Endothelial cell of umbilical vein (primary cell): ENCODE measurements at regions not wholly inside any gene's neighbourhood (a gene's known extent, or its start where the extent isn't known, plus 50 kb on each side); places are given as distances from the start of the nearest gene placed in this dataset.

ENCODE experiments used
- BruUV-seq: library from RNA; stranded (reverse); fragments of 400-500 nt; replicated peaks from 2 replicates; lab custom pipeline; 2021; lab: Mats Ljungman, UMichigan
- CTCF ChIA-PET: fragments of 300-600, 350-600 bp; sonication (Branson Sonifier 250); formaldehyde crosslinking; loops from one replicate; lab custom pipeline; 2021; ENCODE audit warnings: antibody characterized with exemption, inconsistent platforms; lab: Charles Lee
- POLR2A ChIA-PET: fragments of 300-600, 350-600 bp; sonication (Branson Sonifier 250); formaldehyde crosslinking; loops from one replicate; lab custom pipeline; 2021; ENCODE audit warnings: antibody characterized with exemption, inconsistent platforms; lab: Charles Lee
- DNase-seq: peaks from one replicate; pipeline ENCODE4 v3.0.0-alpha.2; 2011; ENCODE audit warnings: low read depth, low spot score
- FAIRE-seq: peaks from 2 replicates; lab custom pipeline; 2011; peaks lifted over from hg19 to GRCh38; lab: Jason Lieb, UNC
- H2AFZ ChIP-seq: 2 replicates; pipeline ENCODE4 v1.6.0; 2012; ENCODE audit warnings: low read depth, low read length, control low read depth, inconsistent platforms
- H3K27ac ChIP-seq: 2 replicates; pipeline ENCODE4 v1.5.1; 2011; ENCODE audit warnings: low read depth, mild to moderate bottlenecking, control low read depth, low read length, moderate library complexity; ENCODE audit not compliant: insufficient read depth
- H3K27me3 ChIP-seq, 2 experiments: 2 replicates each; pipeline versions ENCODE4 v1.6.0 to v1.6.1; 2011; ENCODE audit warnings: low read length in 2 of 2, mixed read lengths in 1 of 2; ENCODE audit not compliant: control insufficient read depth in 2 of 2, insufficient read depth in 2 of 2
- H3K36me3 ChIP-seq, 2 experiments: 2 replicates in 1 of 2; 3 replicates in 1 of 2; pipeline ENCODE4 v1.5.1; 2011; ENCODE audit warnings: low read length in 2 of 2, mild to moderate bottlenecking in 1 of 2, moderate library complexity in 1 of 2; ENCODE audit not compliant: control insufficient read depth in 2 of 2, insufficient read depth in 2 of 2; ENCODE audit errors: extremely low read depth in 1 of 2
- H3K4me1 ChIP-seq: 3 replicates; pipeline ENCODE4 v1.5.1; 2011; ENCODE audit warnings: mild to moderate bottlenecking, low read length; ENCODE audit not compliant: control insufficient read depth, insufficient read depth; ENCODE audit errors: extremely low read depth
- H3K4me2 ChIP-seq: 2 replicates; pipeline ENCODE4 v1.6.1; 2011; ENCODE audit warnings: low read length, control low read depth, mixed read lengths; ENCODE audit not compliant: insufficient read depth
- H3K4me3 ChIP-seq, 3 experiments: fragments of 200-600 bp in 1 of 3; sonication (generic), shearing (Covaris generic) in 1 of 3; replicated peaks in 1 of 3; 2 replicates each; pipeline ENCODE4 v1.5.1; 2011 to 2016; ENCODE audit warnings: control low read depth in 3 of 3, low read length in 3 of 3, mild to moderate bottlenecking in 2 of 3, inconsistent platforms in 1 of 3, low read depth in 1 of 3, moderate library complexity in 1 of 3; ENCODE audit not compliant: insufficient read depth in 1 of 3
- H3K79me2 ChIP-seq: 2 replicates; pipeline ENCODE4 v1.6.0; 2012; ENCODE audit warnings: low read length, inconsistent platforms; ENCODE audit not compliant: control insufficient read depth, insufficient read depth
- H3K9ac ChIP-seq: replicated peaks from 2 replicates; pipeline ENCODE3; 2011; ENCODE audit warnings: low read length, control low read depth; ENCODE audit not compliant: insufficient read depth; ENCODE audit errors: extremely low read depth
- H3K9me1 ChIP-seq: replicated peaks from 3 replicates; pipeline ENCODE4 v1.6.0; 2011; ENCODE audit warnings: mild to moderate bottlenecking, low read length; ENCODE audit not compliant: control insufficient read depth, insufficient read depth; ENCODE audit errors: extremely low read depth
- H3K9me3 ChIP-seq: replicated peaks from 2 replicates; pipeline ENCODE4 v1.5.1; 2012; ENCODE audit warnings: low read length, inconsistent platforms; ENCODE audit not compliant: control insufficient read depth, insufficient read depth
- H4K20me1 ChIP-seq: replicated peaks from 2 replicates; pipeline ENCODE3; 2011; ENCODE audit warnings: mild to moderate bottlenecking, low read length; ENCODE audit not compliant: control insufficient read depth, insufficient read depth; ENCODE audit errors: extremely low read depth
- FOS ChIP-seq: IDR thresholded peaks from 2 replicates; pipeline ENCODE4 v1.6.1; 2011; ENCODE audit warnings: mild to moderate bottlenecking, low read length, moderate library complexity, borderline replicate concordance; ENCODE audit not compliant: insufficient read depth
- GATA2 ChIP-seq: IDR thresholded peaks from 2 replicates; pipeline ENCODE4 v1.7.0; 2011; ENCODE audit warnings: low read depth, mild to moderate bottlenecking, moderate library complexity, mixed read lengths, low read length; ENCODE audit not compliant: insufficient read length, insufficient read depth
- JUN ChIP-seq: IDR thresholded peaks from 2 replicates; pipeline ENCODE4 v1.6.1; 2011; ENCODE audit warnings: borderline replicate concordance, low read depth; ENCODE audit not compliant: insufficient read length, insufficient read depth
- MAX ChIP-seq: IDR thresholded peaks from 2 replicates; pipeline ENCODE4 v1.6.1; 2011; ENCODE audit not compliant: insufficient read depth, insufficient read length
- MYC ChIP-seq: IDR thresholded peaks from one replicate; pipeline ENCODE4 v1.6.1; 2011; ENCODE audit warnings: mild to moderate bottlenecking, low read depth, low read length
- POLR2AphosphoS5 ChIP-seq: IDR thresholded peaks from 2 replicates; pipeline ENCODE4 v1.6.1; 2012; ENCODE audit warnings: low read depth, mild to moderate bottlenecking, control low read depth, low read length, moderate library complexity; ENCODE audit not compliant: insufficient read depth
- dilution Hi-C: fragments of 300-500 bp; cut with MboI; formaldehyde crosslinking; loops from one replicate; pipeline ENCODE4 v1.15.0; 2019; ENCODE audit warnings: low sequenced_read_pairs; ENCODE audit not compliant: extremely low pct_ligation_motif_present
- intact Hi-C: fragments of 100-400 bp; cut with micrococcal nuclease; formaldehyde crosslinking; loops from one replicate; pipeline ENCODE4 v1.10.0; 2022
- TF ChIP-seq, protein P1 (sequence below), 2 donors: IDR thresholded peaks; 1 replicate in 1 of 2; 2 replicates in 1 of 2; pipeline ENCODE4 v1.5.1; 2011; ENCODE audit warnings: low read length in 2 of 2, mild to moderate bottlenecking in 2 of 2, moderate library complexity in 2 of 2, control low read depth in 1 of 2, inconsistent platforms in 1 of 2, low read depth in 1 of 2; ENCODE audit not compliant: insufficient read depth in 1 of 2; ENCODE audit errors: extremely low read depth in 1 of 2

GRCh38 chr13:78934336-78934735 is 275.4 kb upstream of the OBI1 start:
- H3K4me2 ChIP-seq, result no peak overlapping the region
- no peaks in the 10 kb centered on the region for H3K27me3 ChIP-seq
- no peaks in the 10 kb centered on the region for H3K36me3 ChIP-seq
- BruUV-seq, result no TSS peak
- no peaks in the 10 kb centered on the region for H3K4me1 ChIP-seq
- no peak overlapping the region for H3K4me3 ChIP-seq
- ChIA-PET POLR2A (no interaction called here), CTCF (no interaction called here)
- H3K79me2 ChIP-seq, result no peaks in the 10 kb centered on the region
- dilution Hi-C loops (no loop called here), intact Hi-C loops (no loop called here)
- TF ChIP-seq MAX, result no peak
- TF ChIP-seq GATA2, result no peak
- TF ChIP-seq JUN, result no peak
- TF ChIP-seq MYC, result no peak
- TF ChIP-seq, protein P1, sequence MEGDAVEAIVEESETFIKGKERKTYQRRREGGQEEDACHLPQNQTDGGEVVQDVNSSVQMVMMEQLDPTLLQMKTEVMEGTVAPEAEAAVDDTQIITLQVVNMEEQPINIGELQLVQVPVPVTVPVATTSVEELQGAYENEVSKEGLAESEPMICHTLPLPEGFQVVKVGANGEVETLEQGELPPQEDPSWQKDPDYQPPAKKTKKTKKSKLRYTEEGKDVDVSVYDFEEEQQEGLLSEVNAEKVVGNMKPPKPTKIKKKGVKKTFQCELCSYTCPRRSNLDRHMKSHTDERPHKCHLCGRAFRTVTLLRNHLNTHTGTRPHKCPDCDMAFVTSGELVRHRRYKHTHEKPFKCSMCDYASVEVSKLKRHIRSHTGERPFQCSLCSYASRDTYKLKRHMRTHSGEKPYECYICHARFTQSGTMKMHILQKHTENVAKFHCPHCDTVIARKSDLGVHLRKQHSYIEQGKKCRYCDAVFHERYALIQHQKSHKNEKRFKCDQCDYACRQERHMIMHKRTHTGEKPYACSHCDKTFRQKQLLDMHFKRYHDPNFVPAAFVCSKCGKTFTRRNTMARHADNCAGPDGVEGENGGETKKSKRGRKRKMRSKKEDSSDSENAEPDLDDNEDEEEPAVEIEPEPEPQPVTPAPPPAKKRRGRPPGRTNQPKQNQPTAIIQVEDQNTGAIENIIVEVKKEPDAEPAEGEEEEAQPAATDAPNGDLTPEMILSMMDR (IDR thresholded peaks at IDR 0.05; ENCODE audit: extremely low read depth in 1 of 2, insufficient read depth in 1 of 2, low read depth in 1 of 2, low read length in 2 of 2), result no peak
- no peak for TF ChIP-seq POLR2AphosphoS5
- no peak for TF ChIP-seq FOS
- H4K20me1 ChIP-seq, result no peaks in the 10 kb centered on the region
- H3K9me3 ChIP-seq, result no peaks in the 10 kb centered on the region
- no peak overlapping the region for H2AFZ ChIP-seq
- H3K9ac ChIP-seq, result no peak overlapping the region
- H3K27ac ChIP-seq, result no peak overlapping the region
- H3K9me1 ChIP-seq, result no peaks in the 10 kb centered on the region
- FAIRE-seq (no peak), DNase-seq (no peak)
